Activated gamma-delta T cell (primary cell): ENCODE measurements at regions not wholly inside any gene's neighbourhood (a gene's known extent, or its start where the extent isn't known, plus 50 kb on each side); places are given as distances from the start of the nearest gene placed in this dataset.

ENCODE experiments used
- DNase-seq: peaks from one replicate; lab custom pipeline; 2025; lab: John Stamatoyannopoulos, UW

GRCh38 chr22:48319321-48320047 is 1508.2 kb downstream of the BRD1 start:
- no peak for DNase-seq

GRCh38 chr22:48318575-48319320 is 1508.9 kb downstream of the BRD1 start:
- DNase-seq = no peak

GRCh38 chr22:48318173-48318572 is 1509.5 kb downstream of the BRD1 start:
- no peak for DNase-seq

DNA sequence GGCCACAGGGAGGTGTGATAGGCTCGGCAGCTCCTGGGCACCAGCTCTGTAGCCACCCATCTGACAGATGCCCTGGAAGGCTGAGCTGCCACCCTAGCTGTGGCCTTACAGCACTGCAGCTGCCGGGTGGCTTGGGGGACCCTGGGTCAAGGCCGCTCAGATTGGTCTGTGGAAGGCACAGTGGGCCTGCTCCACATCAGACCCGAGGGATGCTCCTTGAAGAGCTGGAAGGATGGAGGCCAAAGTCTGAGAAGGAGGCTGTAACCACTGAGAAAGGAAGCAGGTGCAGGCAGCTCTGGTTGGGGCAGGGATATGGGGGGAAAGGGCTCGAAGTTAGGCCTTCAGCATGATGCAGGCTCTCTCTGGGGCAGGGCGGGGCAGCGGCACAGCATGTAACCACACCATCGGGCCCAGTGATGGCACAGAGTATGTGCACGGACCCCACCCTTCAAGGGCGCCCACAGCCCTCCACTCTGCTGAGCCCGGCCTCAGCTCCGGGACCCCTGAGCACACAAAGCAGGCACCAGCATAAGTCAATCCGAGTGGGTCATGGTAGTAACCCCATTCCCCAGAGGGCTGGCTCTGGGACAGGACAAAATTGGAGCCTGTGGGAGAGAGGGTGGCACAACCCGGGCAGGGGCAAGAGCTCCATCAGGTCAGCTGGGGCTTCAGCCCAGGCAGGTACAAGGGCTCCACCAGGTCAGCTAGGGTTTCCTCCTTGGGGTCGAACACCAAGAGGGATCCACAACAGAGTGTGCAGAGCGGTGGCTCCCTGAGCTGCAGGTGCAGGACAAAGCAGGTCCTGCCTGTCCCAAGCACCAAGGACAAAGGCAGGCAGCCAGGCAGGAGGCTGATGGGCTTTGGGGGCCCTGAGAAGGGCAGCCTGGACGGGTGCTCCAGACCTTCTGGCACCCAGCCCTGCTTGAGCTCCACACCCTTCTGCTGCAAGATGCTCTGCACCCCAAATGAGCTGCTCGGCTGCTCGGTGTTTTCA is 1511.1 kb downstream of the BRD1 start:
- no peak for DNase-seq

- DNase-seq = no peak
Observed at GRCh38 chr22:48315439-48316256, 1512.0 kb downstream of the BRD1 start.

- no peak for DNase-seq
Observed at GRCh38 chr22:48314073-48314472, 1513.6 kb downstream of the BRD1 start.

DNA sequence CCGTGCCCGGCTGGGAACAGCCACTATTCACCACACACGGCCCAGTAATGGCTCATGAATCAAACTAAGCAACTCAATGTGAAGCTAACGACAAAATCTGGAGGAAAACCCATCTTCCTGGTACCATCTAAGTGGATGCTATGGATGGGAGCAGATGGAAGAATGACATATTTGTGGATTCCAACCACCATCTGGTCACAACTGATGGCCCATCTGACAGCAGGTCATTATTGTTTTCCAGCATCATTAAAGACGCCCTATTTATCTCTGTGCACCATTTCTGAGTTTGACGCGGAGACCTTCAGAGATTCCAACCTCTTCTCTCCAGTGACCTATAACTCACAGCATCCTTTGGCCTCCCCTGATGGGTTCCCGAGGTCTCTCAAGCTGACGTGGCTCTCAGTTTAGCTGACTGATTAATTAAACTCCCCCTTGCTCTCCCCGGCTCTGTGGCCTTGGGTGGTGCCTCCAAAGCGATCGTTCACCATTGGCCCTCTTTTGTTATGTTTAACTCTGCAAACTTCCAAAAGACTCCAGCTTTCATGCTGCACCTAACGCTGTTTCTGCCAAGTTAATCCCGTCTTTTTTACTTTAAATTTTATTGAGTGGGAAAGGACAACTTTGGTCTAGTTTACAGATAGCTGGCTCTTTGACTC is 1514.4 kb downstream of the BRD1 start:
- DNase-seq = no peak

- no peak for DNase-seq
Observed at GRCh38 chr22:48310740-48311139, 1516.9 kb downstream of the BRD1 start.

GRCh38 chr22:48310289-48310688 is 1517.4 kb downstream of the BRD1 start:
- DNase-seq = no peak

GRCh38 chr22:48309836-48310235 is 1517.8 kb downstream of the BRD1 start:
- no peak for DNase-seq

GRCh38 chr22:48309115-48309705 is 1518.5 kb downstream of the BRD1 start:
- no peak for DNase-seq

DNA sequence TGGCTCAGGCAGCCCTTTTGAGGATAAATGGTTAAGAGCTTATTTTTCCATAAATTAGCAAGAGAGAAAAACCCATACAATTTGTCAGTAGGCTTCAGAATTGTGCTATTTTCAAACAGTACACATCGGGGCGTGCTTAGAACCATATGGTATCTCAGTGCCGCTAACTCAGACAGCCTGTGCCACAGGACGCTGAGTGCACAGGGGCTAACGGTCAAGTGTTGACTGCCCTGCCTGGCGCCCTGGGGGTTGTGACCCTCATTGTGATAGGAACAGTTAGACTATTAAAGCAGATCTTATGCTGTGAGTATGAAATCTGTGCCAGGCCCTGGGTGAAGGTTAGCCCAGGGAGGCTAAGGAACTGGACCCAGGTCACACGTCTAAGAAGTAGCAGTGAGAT is 1519.7 kb downstream of the BRD1 start:
- DNase-seq = no peak

DNA sequence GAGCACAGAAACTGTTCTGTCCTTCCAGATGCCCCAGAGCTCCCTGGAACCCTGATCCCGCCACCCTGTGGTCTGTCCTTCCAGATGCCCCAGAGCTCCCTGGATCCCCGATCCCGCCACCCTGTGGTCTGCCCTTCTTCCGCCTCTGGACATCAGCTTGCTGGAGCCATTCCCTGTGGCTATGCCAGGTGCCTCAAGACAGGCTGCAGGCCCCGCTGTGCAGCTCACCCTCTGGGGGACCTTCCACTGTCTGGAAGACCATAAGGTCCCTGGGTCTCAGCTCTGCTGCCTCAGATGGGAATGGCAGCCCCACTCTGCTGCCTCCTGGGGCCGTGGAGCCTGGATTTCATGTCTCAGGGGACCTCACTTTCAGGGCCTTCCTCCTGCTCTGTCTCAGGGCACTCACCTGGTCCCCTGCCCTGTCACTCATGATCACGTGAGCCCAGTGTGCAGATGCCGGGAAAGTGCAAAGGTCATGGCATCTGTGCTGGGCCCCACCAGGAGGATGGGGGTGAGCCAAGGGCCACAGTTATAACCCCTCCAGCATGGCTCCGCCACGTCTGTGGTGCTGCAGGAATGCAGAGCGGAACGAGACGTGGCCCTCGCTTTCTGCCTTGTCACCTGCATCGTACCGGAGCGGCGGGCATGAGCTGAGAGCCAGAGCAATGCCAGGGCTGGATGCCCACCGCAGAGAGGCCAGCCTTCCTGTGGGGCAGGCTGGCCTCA is 1520.7 kb downstream of the BRD1 start:
- no peak for DNase-seq

GRCh38 chr22:48306284-48306683 is 1521.4 kb downstream of the BRD1 start:
- no peak for DNase-seq

DNA sequence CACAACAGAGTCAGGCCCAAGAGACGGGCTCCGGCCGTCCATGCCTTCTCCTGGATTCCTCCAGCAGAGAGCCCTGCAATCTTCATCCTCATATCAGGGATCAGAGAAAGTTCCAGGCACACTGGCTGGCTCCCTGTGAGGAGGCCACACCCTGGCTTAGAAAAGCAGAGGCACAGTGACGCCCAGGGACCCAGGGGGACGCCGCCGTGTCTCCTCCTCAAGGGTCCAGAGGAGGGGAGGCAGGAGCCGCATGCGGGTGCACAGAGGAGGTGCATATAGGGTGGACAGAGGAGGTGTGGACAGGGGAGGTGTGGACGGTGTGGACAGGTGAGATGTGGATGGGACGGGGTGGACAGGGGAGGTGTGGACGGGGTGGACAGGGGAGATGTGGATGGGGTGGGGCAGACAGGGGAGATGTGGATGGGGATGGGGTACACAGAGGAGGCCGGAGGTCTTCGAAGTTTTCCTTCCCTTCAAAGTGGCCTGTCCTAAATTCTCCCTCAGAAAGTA is 1521.9 kb downstream of the BRD1 start:
- no peak for DNase-seq

GRCh38 chr22:48303369-48303725 is 1524.3 kb downstream of the BRD1 start:
- no peak for DNase-seq

DNA sequence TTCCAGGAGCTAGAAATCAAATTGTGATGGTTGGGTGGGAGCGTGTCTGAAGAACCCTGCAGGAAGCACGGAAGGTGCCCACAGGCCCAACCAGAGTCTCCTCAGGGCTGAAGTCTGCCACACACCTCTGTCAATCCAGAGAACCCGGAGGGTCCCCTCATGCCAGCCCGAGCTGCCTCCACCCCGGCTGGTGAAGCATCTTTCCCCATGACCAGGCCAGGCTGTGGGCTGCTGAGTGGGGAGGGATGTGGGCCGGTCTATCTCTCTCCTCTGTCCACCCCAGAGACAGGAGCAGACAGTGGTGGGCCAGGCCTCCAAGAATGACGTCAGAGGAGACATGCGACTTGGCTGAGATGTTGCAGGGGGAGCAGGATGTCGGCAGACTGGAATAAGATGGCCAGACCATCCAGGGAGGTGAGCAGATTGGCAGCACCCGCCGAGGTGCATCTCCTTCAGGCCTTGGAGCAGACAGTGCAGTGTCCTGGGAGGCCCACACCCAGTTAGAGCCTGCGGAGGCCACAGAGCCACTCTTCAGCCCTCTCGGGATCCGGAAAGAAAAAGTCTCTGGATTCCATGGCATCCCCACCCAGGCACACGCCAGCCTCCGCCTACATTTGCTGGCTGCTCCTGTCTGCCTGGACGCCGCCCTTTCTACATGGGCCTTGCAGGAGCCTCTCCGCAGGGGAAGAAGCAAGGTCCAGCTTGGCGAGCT is 1524.9 kb downstream of the BRD1 start:
- no peak for DNase-seq

DNA sequence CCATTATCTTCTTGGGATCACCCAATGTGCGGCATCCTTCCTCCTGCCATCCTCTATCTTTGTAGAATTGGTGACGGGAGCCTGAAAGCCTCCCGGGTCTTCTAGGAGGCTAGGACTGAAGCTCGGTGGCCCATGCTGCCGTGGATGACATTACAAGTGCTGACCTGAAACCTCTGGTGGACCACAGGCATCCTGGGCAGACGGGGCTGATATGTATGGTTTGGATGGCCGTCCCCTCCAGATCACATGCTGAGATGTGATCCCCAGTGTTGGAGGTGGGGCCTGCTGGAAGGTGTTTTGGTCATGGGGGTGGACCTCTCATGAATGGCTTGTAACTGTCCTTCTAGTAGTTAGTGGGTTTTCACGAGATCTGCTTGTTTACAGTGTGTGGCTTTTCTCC is 1525.8 kb downstream of the BRD1 start:
- no peak for DNase-seq

DNA sequence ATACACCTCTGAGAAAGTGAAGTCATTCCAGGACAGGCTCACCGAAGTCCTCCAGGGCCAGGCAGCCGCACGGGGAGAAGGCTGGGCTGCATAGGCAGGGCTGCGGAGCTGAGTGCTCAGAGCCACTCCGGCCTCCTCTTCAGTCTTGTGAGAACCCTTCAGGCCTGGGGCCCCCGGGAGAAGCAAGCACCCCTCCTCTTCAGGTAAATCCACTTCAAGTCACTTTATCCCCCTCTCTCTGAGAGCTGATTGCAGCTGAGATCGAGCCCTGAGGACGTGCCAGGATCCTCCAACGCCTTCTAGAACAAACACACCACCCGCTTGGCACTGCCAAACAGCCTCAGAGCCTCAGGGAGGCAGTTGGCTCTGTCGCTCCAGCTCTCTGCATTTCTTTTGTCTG is 1526.3 kb downstream of the BRD1 start:
- DNase-seq = no peak
